Adrenal gland (tissue), 9 donors: ENCODE measurements at regions not wholly inside any gene's neighbourhood (a gene's known extent, or its start where the extent isn't known, plus 50 kb on each side); places are given as distances from the start of the nearest gene placed in this dataset.
A peak's percentile ranks its signal among the peaks of the same experiment; 100 is the strongest.

Experiments
- DNase-seq, 7 donors: peaks; one replicate each; pipeline ENCODE4 v3.0.0-alpha.2; 2019 to 2020
- H3K27ac ChIP-seq, 5 donors: fragments of 200-600 bp; sonication (generic) in 4 of 5; 1 replicate in 3 of 5; 2 replicates in 2 of 5; pipeline versions ENCODE4 v1.5.1 to v1.8.0; 2016 to 2020; ENCODE audit warnings: mild to moderate bottlenecking in 1 of 5
- H3K27me3 ChIP-seq: fragments of 200-600 bp; 2 replicates; pipeline ENCODE4 v1.8.0; 2021
- H3K36me3 ChIP-seq, 2 donors: fragments of 200-600 bp; replicated peaks in 1 of 2; 1 replicate in 1 of 2; 2 replicates in 1 of 2; pipeline versions ENCODE4 v1.5.1 to v1.8.0; 2018 to 2022
- H3K4me1 ChIP-seq, 2 donors: fragments of 200-600 bp; replicated peaks in 1 of 2; 1 replicate in 1 of 2; 2 replicates in 1 of 2; pipeline versions ENCODE4 v1.5.1 to v1.8.0; 2018 to 2021
- H3K4me3 ChIP-seq, 4 donors: fragments of 200-600 bp; sonication (generic) in 3 of 4; one replicate each; pipeline ENCODE4 v1.5.1; 2016 to 2018
- H3K9me3 ChIP-seq, 3 donors: fragments of 200-600 bp; sonication (generic) in 1 of 3; replicated peaks in 1 of 3; 1 replicate in 2 of 3; 2 replicates in 1 of 3; pipeline versions ENCODE4 v1.5.1 to v1.8.0; 2016 to 2021
- POLR2A ChIP-seq, 2 donors: fragments of 450-650 bp; IDR thresholded peaks; one replicate each; pipeline ENCODE4 v1.6.1; 2017; ENCODE audit warnings: antibody characterized with exemption in 2 of 2, mild to moderate bottlenecking in 2 of 2, moderate library complexity in 1 of 2
- WGBS, 4 donors: extraction: QIAGEN DNeasy Blood & Tissue Kit in 2 of 4; methylation state at CpG; one replicate each; pipeline versions ENCODE4 v1.1.5 to v1.1.7; 2013 to 2017; 5-methylcytosine and 5-hydroxymethylcytosine counted together
- intact Hi-C, 2 donors: fragments of 100-400 bp; cut with DNase I; formaldehyde crosslinking; loops; one replicate each; pipeline versions ENCODE4 v1.14.1 to v1.15.0; 2022 to 2023
- TF ChIP-seq, protein P1 (sequence below), 6 experiments: fragments of 450-650 bp in 4 of 6; fragments of 200-600 bp in 2 of 6; sonication (generic) in 1 of 6; IDR thresholded peaks; 1 replicate in 5 of 6; 2 replicates in 1 of 6; pipeline versions ENCODE4 v1.5.1 to v1.8.0; 2016 to 2021; ENCODE audit warnings: antibody characterized with exemption in 6 of 6, mild to moderate bottlenecking in 2 of 6, moderate library complexity in 1 of 6
- donor health status: healthy with polysubstance abuse.
- donor health status: Bipolar disorder and iron deficiency.
- donor health status: DM: yes; HTN: yes; CAD: no.
- donor health status: DM: no; HTN: no; CAD: no.
- donor health status: DM: no; HTN: no; CAD: no.

DNA sequence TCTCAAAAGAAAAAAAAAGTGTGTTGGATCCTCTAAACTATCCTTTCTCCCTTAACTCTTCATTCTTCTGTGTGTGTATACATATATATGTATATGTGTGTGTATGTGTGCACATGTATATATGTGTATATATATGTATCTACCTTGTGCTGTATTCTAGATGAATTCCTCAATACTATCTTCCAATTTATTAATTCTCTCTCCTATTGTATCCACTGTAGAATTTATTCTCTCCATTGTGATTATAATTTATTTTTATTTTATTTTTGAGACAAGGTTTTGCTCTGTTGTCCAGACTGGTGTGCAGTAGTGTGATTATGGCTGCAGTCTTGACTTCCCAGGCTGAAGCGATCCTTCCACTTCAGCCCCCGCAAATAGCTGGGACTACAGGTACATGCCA lies 147.1 kb upstream of the ZNF618 start:
- Histone ChIP-seq H3K27me3 (no peaks in the 10 kb centered on the region), H3K4me1 (no peaks in the 10 kb centered on the region), H3K36me3 (no peaks in the 10 kb centered on the region), H3K27ac (no peak overlapping the region), H3K4me3 (no peak overlapping the region), H3K9me3 (no peaks in the 10 kb centered on the region)
- 96 to 100% (median 100%) methylated on average over 2 of the region's 2 CpGs for WGBS, 4 donors
- intact Hi-C loops: no loop called here
- TF ChIP-seq, protein P1, sequence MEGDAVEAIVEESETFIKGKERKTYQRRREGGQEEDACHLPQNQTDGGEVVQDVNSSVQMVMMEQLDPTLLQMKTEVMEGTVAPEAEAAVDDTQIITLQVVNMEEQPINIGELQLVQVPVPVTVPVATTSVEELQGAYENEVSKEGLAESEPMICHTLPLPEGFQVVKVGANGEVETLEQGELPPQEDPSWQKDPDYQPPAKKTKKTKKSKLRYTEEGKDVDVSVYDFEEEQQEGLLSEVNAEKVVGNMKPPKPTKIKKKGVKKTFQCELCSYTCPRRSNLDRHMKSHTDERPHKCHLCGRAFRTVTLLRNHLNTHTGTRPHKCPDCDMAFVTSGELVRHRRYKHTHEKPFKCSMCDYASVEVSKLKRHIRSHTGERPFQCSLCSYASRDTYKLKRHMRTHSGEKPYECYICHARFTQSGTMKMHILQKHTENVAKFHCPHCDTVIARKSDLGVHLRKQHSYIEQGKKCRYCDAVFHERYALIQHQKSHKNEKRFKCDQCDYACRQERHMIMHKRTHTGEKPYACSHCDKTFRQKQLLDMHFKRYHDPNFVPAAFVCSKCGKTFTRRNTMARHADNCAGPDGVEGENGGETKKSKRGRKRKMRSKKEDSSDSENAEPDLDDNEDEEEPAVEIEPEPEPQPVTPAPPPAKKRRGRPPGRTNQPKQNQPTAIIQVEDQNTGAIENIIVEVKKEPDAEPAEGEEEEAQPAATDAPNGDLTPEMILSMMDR (IDR thresholded peaks at IDR 0.05): no peak
- TF ChIP-seq POLR2A (IDR thresholded peaks at IDR 0.05): no peak
- no peak for DNase-seq

- 81 to 93% (median 84%) methylated on average over 3 of the region's 3 CpGs for whole genome bisulfite sequencing, 4 donors
- DNase-seq: no peak
- no peak overlapping the region for H3K27ac ChIP-seq
- H3K4me1 ChIP-seq: no peaks in the 10 kb centered on the region
- TF ChIP-seq POLR2A (IDR thresholded peaks at IDR 0.05): no peak
- TF ChIP-seq, protein P1 (IDR thresholded peaks at IDR 0.05): no peak
- intact Hi-C loops: loop anchor here in 1 of 2 donors (10.0 kb wide), 1 partner anchor 140 kb away; the partner anchor contains the start of gene ZNF618
- H3K4me3 ChIP-seq: no peak overlapping the region
- no peaks in the 10 kb centered on the region for H3K36me3 ChIP-seq
- no peaks in the 10 kb centered on the region for H3K9me3 ChIP-seq
- no peaks in the 10 kb centered on the region for H3K27me3 ChIP-seq
Measured at GRCh38 chr9:113734826-113735225, 141.3 kb upstream of the ZNF618 start.

- no peak overlapping the region for H3K27ac ChIP-seq
- no peaks in the 10 kb centered on the region for H3K36me3 ChIP-seq
- TF ChIP-seq, protein P1 (IDR thresholded peaks at IDR 0.05): peak; percentile 72 to 83 (median 75)
- TF ChIP-seq POLR2A (IDR thresholded peaks at IDR 0.05): no peak
- WGBS, 4 donors: 25 to 30% (median 27%) methylated on average over 6 of the region's 6 CpGs
- peak; percentile 48 to 82 (median 67) for DNase-seq
- no peaks in the 10 kb centered on the region for H3K27me3 ChIP-seq
- H3K9me3 ChIP-seq: no peaks in the 10 kb centered on the region
- H3K4me1 ChIP-seq: no peaks in the 10 kb centered on the region
- intact Hi-C loops: loop anchor here in 1 of 2 donors (10.0 kb wide), 1 partner anchor 137 kb away; the partner anchor contains the start of gene ZNF618
- H3K4me3 ChIP-seq: no peak overlapping the region
Measured at GRCh38 chr9:113737517-113738271, 138.4 kb upstream of the ZNF618 start.

DNA sequence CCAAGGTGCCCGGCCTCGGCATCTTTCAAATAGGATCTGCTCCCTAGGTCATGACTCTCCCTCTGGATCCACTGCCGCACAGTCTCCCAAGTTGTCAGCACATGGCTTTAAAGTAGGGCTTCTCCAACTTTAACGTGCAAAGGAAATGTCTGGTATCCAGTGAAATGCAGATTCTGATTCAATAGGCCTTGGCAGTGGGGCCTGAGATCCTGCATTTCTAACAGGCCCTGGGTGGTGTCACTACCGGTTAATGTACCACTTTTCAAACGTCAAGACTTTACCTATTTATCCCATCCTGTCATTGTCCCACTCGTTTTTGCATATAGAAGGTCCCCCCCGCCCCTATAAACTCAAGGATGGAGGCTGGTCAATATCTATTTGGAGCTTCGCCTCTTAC lies 137.6 kb upstream of the ZNF618 start:
- intact Hi-C loops: loop anchor here in 1 of 2 donors (10.0 kb wide), 1 partner anchor 136 kb away; the partner anchor contains the start of gene ZNF618
- no peaks in the 10 kb centered on the region for H3K36me3 ChIP-seq
- H3K4me3 ChIP-seq: no peak overlapping the region
- no peaks in the 10 kb centered on the region for H3K9me3 ChIP-seq
- WGBS, 4 donors: 73 to 87% (median 81%) methylated on average over 9 of the region's 9 CpGs
- no peak overlapping the region for H3K27ac ChIP-seq
- no peaks in the 10 kb centered on the region for H3K27me3 ChIP-seq
- no peak for DNase-seq
- no peak for TF ChIP-seq POLR2A (IDR thresholded peaks at IDR 0.05)
- TF ChIP-seq, protein P1 (IDR thresholded peaks at IDR 0.05): no peak
- no peaks in the 10 kb centered on the region for H3K4me1 ChIP-seq
